ENCODE measurements at regions not wholly inside any gene's neighbourhood (a gene's known extent, or its start where the extent isn't known, plus 50 kb on each side); places are given as distances from the start of the nearest gene placed in this dataset.

DNA sequence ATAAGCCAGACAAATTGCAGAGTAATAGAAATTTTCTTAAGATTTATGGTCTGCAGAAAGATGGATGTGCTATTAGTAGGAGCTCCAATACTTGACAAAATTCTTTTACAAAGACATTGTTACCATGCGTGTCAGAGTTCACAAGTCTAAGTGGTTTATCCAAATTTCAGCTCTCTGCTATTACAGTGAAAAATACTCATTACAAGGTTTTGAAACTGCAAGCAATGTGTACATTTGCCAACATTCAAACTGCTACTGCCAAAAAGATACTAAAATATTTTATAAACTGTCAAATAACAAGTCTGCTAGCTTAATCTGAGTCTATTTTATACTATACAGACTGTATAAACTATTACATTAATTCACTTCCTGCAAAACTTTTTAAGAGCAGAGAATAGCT is 1341.5 kb upstream of the ACVR2A start:
- TF ChIP-seq CTCF (conservative IDR thresholded peaks at IDR 0.05) = no peak
- no peak for TF ChIP-seq EZH2 (IDR thresholded peaks at IDR 0.05; ENCODE audit: low read depth)
